IMR-90 (cell line): ENCODE measurements at regions not wholly inside any gene's neighbourhood (a gene's known extent, or its start where the extent isn't known, plus 50 kb on each side); places are given as distances from the start of the nearest gene placed in this dataset.
A peak's percentile ranks its signal among the peaks of the same experiment; 100 is the strongest.

Experiments used
- ATAC-seq: fragments of 200-7000 bp; cut with Tn5 transposase; 2 replicates; pipeline ENCODE4 v1.9.1; 2020; ENCODE audit warnings: low read depth, mild to moderate bottlenecking, moderate library complexity
- BruUV-seq: library from RNA; stranded (reverse); fragments of 400-500 nt; replicated peaks from 2 replicates; lab custom pipeline; 2021; lab: Mats Ljungman, UMichigan
- CTCF ChIA-PET: fragments of 300-600 bp; formaldehyde crosslinking; extraction: SDS; loops from one replicate; lab custom pipeline; 2021; ENCODE audit warnings: antibody characterized with exemption; lab: Yijun Ruan, JAX
- POLR2A ChIA-PET: fragments of 300-600 bp; sonication (Branson Sonifier 250); formaldehyde crosslinking; loops from one replicate; lab custom pipeline; 2022; ENCODE audit warnings: antibody characterized with exemption; ENCODE audit not compliant: unreplicated experiment; lab: Charles Lee
- DNase-seq: peaks from one replicate; pipeline ENCODE4 v3.0.0; 2013
- H2AFZ ChIP-seq: replicated peaks from 2 replicates; pipeline ENCODE3; 2013; ENCODE audit warnings: low read length, mild to moderate bottlenecking; ENCODE audit not compliant: poor library complexity
- H2AK5ac ChIP-seq: 2 replicates; pipeline ENCODE4 v1.6.1; 2013; ENCODE audit warnings: low read depth, low read length, inconsistent platforms
- H2AK9ac ChIP-seq: replicated peaks from 2 replicates; pipeline ENCODE3; 2013; ENCODE audit warnings: mild to moderate bottlenecking, low read depth, low read length, moderate library complexity; ENCODE audit not compliant: poor library complexity
- H2BK120ac ChIP-seq: 2 replicates; pipeline ENCODE4 v1.6.1; 2013; ENCODE audit warnings: low read depth, low read length, inconsistent platforms
- H2BK15ac ChIP-seq: 3 replicates; pipeline ENCODE4 v1.6.1; 2013; ENCODE audit warnings: low read depth, low read length, inconsistent platforms
- H2BK20ac ChIP-seq: 2 replicates; pipeline ENCODE4 v1.6.1; 2013; ENCODE audit warnings: low read depth, mild to moderate bottlenecking, inconsistent platforms, low read length, moderate library complexity
- H2BK5ac ChIP-seq: 2 replicates; pipeline ENCODE4 v1.6.1; 2013; ENCODE audit warnings: mild to moderate bottlenecking, low read depth, low read length, inconsistent platforms; ENCODE audit not compliant: poor library complexity, severe bottlenecking
- H3K14ac ChIP-seq: replicated peaks from 2 replicates; pipeline ENCODE4 v1.6.1; 2013; ENCODE audit warnings: low read depth, low read length, inconsistent platforms
- H3K18ac ChIP-seq: 2 replicates; pipeline ENCODE4 v1.6.1; 2013; ENCODE audit warnings: low read depth, low read length, control low read depth
- H3K23ac ChIP-seq: 2 replicates; pipeline ENCODE4 v1.6.1; 2013; ENCODE audit warnings: low read depth, low read length, inconsistent platforms
- H3K27ac ChIP-seq: 2 replicates; pipeline ENCODE4 v1.5.1; 2013; ENCODE audit warnings: mild to moderate bottlenecking, control low read depth, low read length; ENCODE audit not compliant: insufficient read depth
- H3K27me3 ChIP-seq: 2 replicates; pipeline ENCODE4 v1.6.1; 2013; ENCODE audit warnings: low read length; ENCODE audit not compliant: control insufficient read depth, insufficient read depth
- H3K36me3 ChIP-seq: 2 replicates; pipeline ENCODE4 v1.6.1; 2013; ENCODE audit warnings: low read length, mixed read lengths; ENCODE audit not compliant: control insufficient read depth, insufficient read depth
- H3K4ac ChIP-seq: 2 replicates; pipeline ENCODE4 v1.6.1; 2013; ENCODE audit warnings: low read depth, low read length, inconsistent platforms
- H3K4me1 ChIP-seq: 2 replicates; pipeline ENCODE4 v1.6.1; 2013; ENCODE audit warnings: low read length, mixed read lengths; ENCODE audit not compliant: control insufficient read depth, insufficient read depth
- H3K4me2 ChIP-seq: 2 replicates; pipeline ENCODE4 v1.6.1; 2013; ENCODE audit warnings: low read depth, mild to moderate bottlenecking, control low read depth, low read length, moderate library complexity
- H3K4me3 ChIP-seq: 2 replicates; pipeline ENCODE4 v1.5.1; 2013; ENCODE audit warnings: low read depth, mild to moderate bottlenecking, control low read depth, low read length, moderate library complexity; ENCODE audit not compliant: insufficient read depth
- H3K56ac ChIP-seq: 2 replicates; pipeline ENCODE4 v1.6.1; 2013; ENCODE audit warnings: low read length, inconsistent platforms; ENCODE audit not compliant: insufficient read depth; ENCODE audit errors: extremely low read depth
- H3K79me1 ChIP-seq, 2 experiments: 2 replicates each; pipeline ENCODE4 v1.6.1; 2013; ENCODE audit warnings: low read length in 2 of 2, inconsistent platforms in 1 of 2, low read depth in 1 of 2
- H3K9ac ChIP-seq: 2 replicates; pipeline ENCODE4 v1.6.1; 2013; ENCODE audit warnings: low read depth, low read length, control low read depth
- H3K9me1 ChIP-seq: 2 replicates; pipeline ENCODE4 v1.6.1; 2013; ENCODE audit warnings: low read length, inconsistent platforms; ENCODE audit not compliant: insufficient read depth
- H3K9me3 ChIP-seq: 2 replicates; pipeline ENCODE4 v1.6.1; 2013; ENCODE audit warnings: low read length; ENCODE audit not compliant: control insufficient read depth, insufficient read depth
- H4K20me1 ChIP-seq: 2 replicates; pipeline ENCODE4 v1.6.1; 2013; ENCODE audit warnings: low read length, inconsistent platforms; ENCODE audit not compliant: insufficient read depth
- H4K5ac ChIP-seq: 2 replicates; pipeline ENCODE4 v1.6.1; 2013; ENCODE audit warnings: mild to moderate bottlenecking, low read depth, low read length, control low read depth
- H4K8ac ChIP-seq, 2 experiments: 2 replicates each; pipeline ENCODE4 v1.6.1; 2013; ENCODE audit warnings: low read depth in 2 of 2, low read length in 2 of 2, control low read depth in 1 of 2, inconsistent platforms in 1 of 2
- H4K91ac ChIP-seq: 2 replicates; pipeline ENCODE4 v1.6.1; 2013; ENCODE audit warnings: low read depth, low read length, inconsistent platforms; ENCODE audit not compliant: insufficient read depth
- BHLHE40 ChIP-seq: fragments of 150-350 bp; IDR thresholded peaks from 2 replicates; pipeline ENCODE4 v1.6.1; 2016; ENCODE audit warnings: mild to moderate bottlenecking, low read depth, low read length
- CEBPB ChIP-seq: IDR thresholded peaks from 2 replicates; pipeline ENCODE4 v1.6.1; 2012; ENCODE audit warnings: low read depth, low read length, improper control_type of control experiment
- CHD1 ChIP-seq: IDR thresholded peaks from 2 replicates; pipeline ENCODE4 v1.6.1; 2012; ENCODE audit warnings: low read depth, low read length, improper control_type of control experiment
- CTCF ChIP-seq: conservative IDR thresholded peaks from 2 replicates; pipeline ENCODE4 v1.5.1; 2012; ENCODE audit warnings: mild to moderate bottlenecking, low read depth, low read length, improper control_type of control experiment
- ELK1 ChIP-seq: fragments of 150-350 bp; IDR thresholded peaks from 2 replicates; pipeline ENCODE4 v1.6.1; 2016; ENCODE audit warnings: low read depth, mild to moderate bottlenecking, low read length, moderate library complexity, borderline replicate concordance
- FOS ChIP-seq: fragments of 150-350 bp; IDR thresholded peaks from 2 replicates; pipeline ENCODE4 v1.6.1; 2016; ENCODE audit warnings: low read depth, low read length
- MAFK ChIP-seq: IDR thresholded peaks from 2 replicates; pipeline ENCODE4 v1.6.1; 2012; ENCODE audit warnings: low read depth, low read length, improper control_type of control experiment
- MAZ ChIP-seq: IDR thresholded peaks from 2 replicates; pipeline ENCODE4 v1.6.1; 2012; ENCODE audit warnings: low read depth, mild to moderate bottlenecking, low read length, improper control_type of control experiment, moderate library complexity, borderline replicate concordance
- MXI1 ChIP-seq: IDR thresholded peaks from 2 replicates; pipeline ENCODE4 v1.6.1; 2012; ENCODE audit warnings: low read depth, mild to moderate bottlenecking, low read length, moderate library complexity, borderline replicate concordance
- NFE2L2 ChIP-seq: fragments of 150-350 bp; IDR thresholded peaks from 2 replicates; pipeline ENCODE4 v1.6.1; 2016; ENCODE audit warnings: low read depth, mild to moderate bottlenecking, low read length
- POLR2A ChIP-seq: IDR thresholded peaks from 2 replicates; pipeline ENCODE4 v1.6.1; 2012; ENCODE audit warnings: mild to moderate bottlenecking, low read depth, low read length
- RAD21 ChIP-seq: IDR thresholded peaks from 2 replicates; pipeline ENCODE4 v1.6.1; 2012; ENCODE audit warnings: low read length, improper control_type of control experiment
- USF2 ChIP-seq: fragments of 150-350 bp; IDR thresholded peaks from 2 replicates; pipeline ENCODE4 v1.6.1; 2017; ENCODE audit warnings: mild to moderate bottlenecking, antibody characterized with exemption, low read length, low read depth
- WGBS, 2 experiments: methylation state at CpG; one replicate each; pipeline versions ENCODE4 v1.1.5 to v1.1.7; 2013; ENCODE audit warnings: missing lambda C conversion rate in 2 of 2; ENCODE audit not compliant: insufficient read length in 1 of 2; ENCODE audit errors: extremely low coverage in 2 of 2; 5-methylcytosine and 5-hydroxymethylcytosine counted together
- dilution Hi-C: fragments of 300-500 bp; cut with HindIII; formaldehyde crosslinking; loops from one replicate; pipeline ENCODE4 v1.14.3; 2018; ENCODE audit warnings: low sequenced_read_pairs; ENCODE audit not compliant: unreplicated experiment
- in situ Hi-C: fragments of 300-500 bp; cut with MboI; formaldehyde crosslinking; loops from 3 replicates; pipeline ENCODE4 v1.14.3; 2019; ENCODE audit warnings: low sequenced_read_pairs, inconsistent platforms, mixed read lengths
- intact Hi-C: fragments of 100-400 bp; cut with micrococcal nuclease; formaldehyde crosslinking; loops from 2 replicates; pipeline ENCODE4 v1.10.0; 2022

- dilution Hi-C loops (no loop called here), intact Hi-C loops (loop anchor here (2.0 kb wide), 1 partner anchor 74 kb away; no protein-coding TSS in a partner anchor), in situ Hi-C loops (no loop called here)
- peak overlapping the region; percentile 98 for H3K18ac ChIP-seq
- H3K9me1 ChIP-seq, result peaks cover 3% of the 10 kb centered on the region; the same call in 1 of the 2 replicates
- ChIA-PET CTCF (interaction anchor here (1.1 kb wide), 1 partner anchor 120 kb away, joined by 3 read pairs; no protein-coding TSS in a partner anchor), POLR2A (no interaction called here)
- peak overlapping the region; percentile 99 for H2BK120ac ChIP-seq
- H3K27me3 ChIP-seq, result no peaks in the 10 kb centered on the region
- H2AK9ac ChIP-seq, result peak overlapping the region; percentile 79
- DNase-seq, result peak; percentile 99
- H2AFZ ChIP-seq, result no peak overlapping the region
- H4K91ac ChIP-seq, result peak overlapping the region; percentile 96
- H2BK5ac ChIP-seq, result peak overlapping the region; percentile 99
- WGBS, 2 experiments, result no CpG with 5 or more reads among the region's 10 CpGs
- H3K23ac ChIP-seq, result peak overlapping the region; percentile 94
- TF ChIP-seq USF2 (0 out of 2 replicates have a peak, but pooled peaks have one; percentile 2), CTCF (no peak), ELK1 (no peak), CHD1 (no peak; the same call in 1 of the 2 replicates), FOS (peak; percentile 83), BHLHE40 (no peak), RAD21 (peak; percentile 16; the same call in 1 of the 2 replicates), NFE2L2 (0 out of 2 replicates have a peak, but pooled peaks have one; percentile 5), MXI1 (no peak), CEBPB (peak; percentile 8; the same call in 1 of the 2 replicates), MAFK (no peak), MAZ (0 out of 2 replicates have a peak, but pooled peaks have one; percentile 17), POLR2A (no peak; the same call in 1 of the 2 replicates)
- peak overlapping the region; percentile 53; the same call in 1 of the 2 replicates for H3K9ac ChIP-seq
- peak overlapping the region; percentile 98 for H3K4ac ChIP-seq
- no peaks in the 10 kb centered on the region; the same call in 1 of the 2 replicates for H4K20me1 ChIP-seq
- H3K56ac ChIP-seq, result peak overlapping the region; percentile 94
- peaks cover 34% of the 10 kb centered on the region for H3K4me1 ChIP-seq
- BruUV-seq, result no TSS peak
- no peaks in the 10 kb centered on the region for H3K36me3 ChIP-seq
- peak overlapping the region; percentile 92; the same call in 2 of the 3 replicates for H2BK15ac ChIP-seq
- peak overlapping the region; percentile 76; the same call in 1 of the 2 replicates for H3K4me2 ChIP-seq
- peak overlapping the region; percentile 98 for H3K14ac ChIP-seq
- H4K5ac ChIP-seq, result peak overlapping the region; percentile 90
- ATAC-seq, result peak; percentile 11
- H2BK20ac ChIP-seq, result peak overlapping the region; percentile 99
- peak overlapping the region; percentile 82 for H2AK5ac ChIP-seq
- H4K8ac ChIP-seq, result peak overlapping the region; percentile 51 to 97
- H3K27ac ChIP-seq, result peak overlapping the region; percentile 90
- no peak overlapping the region for H3K4me3 ChIP-seq
- H3K9me3 ChIP-seq, result no peaks in the 10 kb centered on the region
- H3K79me1 ChIP-seq, result peaks cover 4 to 31% of the 10 kb centered on the region in 2 experiments; a peak in 3 of 4 replicates
Observed at GRCh38 chr15:101124731-101125451, 127.0 kb downstream of the CHSY1 start.
